Hepatocyte (in vitro differentiated cells): ENCODE measurements at regions not wholly inside any gene's neighbourhood (a gene's known extent, or its start where the extent isn't known, plus 50 kb on each side); places are given as distances from the start of the nearest gene placed in this dataset.

Experiments used
- CTCF ChIP-seq: fragments of 200-600 bp; sonication (generic); IDR thresholded peaks from 2 replicates; pipeline ENCODE4 v1.5.1; 2016; ENCODE audit warnings: antibody characterized with exemption, mild to moderate bottlenecking; ENCODE audit not compliant: poor library complexity
- EZH2 ChIP-seq: fragments of 200-600 bp; sonication (generic); IDR thresholded peaks from 2 replicates; pipeline ENCODE4 v1.6.1; 2016; ENCODE audit warnings: antibody characterized with exemption, mild to moderate bottlenecking, borderline replicate concordance
- EZH2phosphoT487 ChIP-seq: fragments of 200-600 bp; sonication (generic); IDR thresholded peaks from one replicate; pipeline ENCODE4 v1.6.1; 2018; ENCODE audit warnings: antibody characterized with exemption, mild to moderate bottlenecking, low read depth, moderate library complexity; ENCODE audit not compliant: unreplicated experiment, severe bottlenecking

- TF ChIP-seq CTCF (no peak), EZH2phosphoT487 (no peak), EZH2 (no peak)
These were observed 55.8 kb upstream of the SMOC2 start for GRCh38 chr6:168385037-168385759.
